Hepatocyte (in vitro differentiated cells): ENCODE measurements at regions not wholly inside any gene's neighbourhood (a gene's known extent, or its start where the extent isn't known, plus 50 kb on each side); places are given as distances from the start of the nearest gene placed in this dataset.

Experiments used
- DNase-seq: peaks from one replicate; pipeline ENCODE4 v3.0.0-alpha.2; 2016; ENCODE audit warnings: low spot score
- H2AFZ ChIP-seq: fragments of 200-600 bp; sonication (generic); 2 replicates; pipeline ENCODE4 v1.6.0; 2016; ENCODE audit warnings: antibody characterized with exemption, mild to moderate bottlenecking
- H3K27ac ChIP-seq: fragments of 200-600 bp; sonication (generic); 2 replicates; pipeline ENCODE4 v1.5.1; 2016; ENCODE audit warnings: mild to moderate bottlenecking
- H3K27me3 ChIP-seq: fragments of 200-600 bp; sonication (generic); 2 replicates; pipeline ENCODE4 v1.6.1; 2016
- H3K36me3 ChIP-seq: fragments of 200-600 bp; sonication (generic); replicated peaks from 2 replicates; pipeline ENCODE4 v1.5.1; 2016; ENCODE audit warnings: low read depth; ENCODE audit not compliant: insufficient read depth
- H3K4me1 ChIP-seq: fragments of 200-600 bp; sonication (generic); 2 replicates; pipeline ENCODE4 v1.5.1; 2016; ENCODE audit warnings: mild to moderate bottlenecking, moderate library complexity; ENCODE audit not compliant: insufficient read depth
- H3K4me2 ChIP-seq: fragments of 200-600 bp; sonication (generic); 2 replicates; pipeline ENCODE4 v1.6.0; 2016
- H3K4me3 ChIP-seq: fragments of 200-600 bp; sonication (generic); 2 replicates; pipeline ENCODE4 v1.5.1; 2016; ENCODE audit warnings: mild to moderate bottlenecking
- H3K79me2 ChIP-seq: fragments of 200-600 bp; sonication (generic); 2 replicates; pipeline ENCODE4 v1.6.0; 2017; ENCODE audit warnings: mild to moderate bottlenecking
- H3K9me2 ChIP-seq: fragments of 200-600 bp; sonication (generic); replicated peaks from 2 replicates; pipeline ENCODE4 v1.6.0; 2017; ENCODE audit warnings: mild to moderate bottlenecking; ENCODE audit not compliant: insufficient read depth
- H3K9me3 ChIP-seq: fragments of 200-600 bp; sonication (generic); 2 replicates; pipeline ENCODE4 v1.5.1; 2016; ENCODE audit warnings: low read depth, mild to moderate bottlenecking
- H4K20me1 ChIP-seq: fragments of 200-600 bp; sonication (generic); 2 replicates; pipeline ENCODE4 v1.6.0; 2016; ENCODE audit warnings: mild to moderate bottlenecking; ENCODE audit not compliant: insufficient read depth, poor library complexity, severe bottlenecking
- EZH2 ChIP-seq: fragments of 200-600 bp; sonication (generic); IDR thresholded peaks from 2 replicates; pipeline ENCODE4 v1.6.1; 2016; ENCODE audit warnings: antibody characterized with exemption, mild to moderate bottlenecking, borderline replicate concordance
- EZH2phosphoT487 ChIP-seq: fragments of 200-600 bp; sonication (generic); IDR thresholded peaks from one replicate; pipeline ENCODE4 v1.6.1; 2018; ENCODE audit warnings: antibody characterized with exemption, mild to moderate bottlenecking, low read depth, moderate library complexity; ENCODE audit not compliant: unreplicated experiment, severe bottlenecking
- WGBS: methylation state at CpG from one replicate; pipeline ENCODE4 v1.1.6; 2016; ENCODE audit warnings: low lambda C conversion rate; ENCODE audit errors: missing lambda C conversion rate; 5-methylcytosine and 5-hydroxymethylcytosine counted together
- TF ChIP-seq, protein P1 (sequence below): fragments of 200-600 bp; sonication (generic); IDR thresholded peaks from 2 replicates; pipeline ENCODE4 v1.5.1; 2016; ENCODE audit warnings: antibody characterized with exemption, mild to moderate bottlenecking; ENCODE audit not compliant: poor library complexity

DNA sequence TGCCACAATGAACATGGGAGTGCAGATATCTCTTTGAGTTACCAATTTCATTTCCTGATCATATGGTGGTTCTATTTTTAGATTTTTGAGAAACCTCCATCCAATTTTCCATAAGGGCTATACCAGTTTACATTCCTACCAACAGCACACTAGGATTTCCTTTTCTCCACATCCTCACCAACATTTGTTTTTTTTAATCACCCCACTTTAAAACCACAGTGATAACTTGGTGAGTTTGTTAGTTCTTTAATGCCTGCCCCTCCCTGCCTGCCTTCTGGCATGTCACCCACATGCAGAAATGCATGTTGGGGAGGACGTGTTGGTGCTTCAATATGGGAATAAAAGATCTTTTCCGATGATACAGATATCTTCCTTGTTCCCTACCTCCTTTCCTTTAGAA, 167.9 kb downstream of the CAND1 start:
- Histone ChIP-seq H2AFZ (no peak overlapping the region), H4K20me1 (no peaks in the 10 kb centered on the region), H3K9me2 (no peaks in the 10 kb centered on the region), H3K27me3 (no peaks in the 10 kb centered on the region), H3K9me3 (no peaks in the 10 kb centered on the region), H3K4me1 (peaks cover 20% of the 10 kb centered on the region), H3K27ac (no peak overlapping the region), H3K4me3 (no peak overlapping the region), H3K4me2 (no peak overlapping the region), H3K36me3 (no peaks in the 10 kb centered on the region), H3K79me2 (no peaks in the 10 kb centered on the region)
- TF ChIP-seq, protein P1, sequence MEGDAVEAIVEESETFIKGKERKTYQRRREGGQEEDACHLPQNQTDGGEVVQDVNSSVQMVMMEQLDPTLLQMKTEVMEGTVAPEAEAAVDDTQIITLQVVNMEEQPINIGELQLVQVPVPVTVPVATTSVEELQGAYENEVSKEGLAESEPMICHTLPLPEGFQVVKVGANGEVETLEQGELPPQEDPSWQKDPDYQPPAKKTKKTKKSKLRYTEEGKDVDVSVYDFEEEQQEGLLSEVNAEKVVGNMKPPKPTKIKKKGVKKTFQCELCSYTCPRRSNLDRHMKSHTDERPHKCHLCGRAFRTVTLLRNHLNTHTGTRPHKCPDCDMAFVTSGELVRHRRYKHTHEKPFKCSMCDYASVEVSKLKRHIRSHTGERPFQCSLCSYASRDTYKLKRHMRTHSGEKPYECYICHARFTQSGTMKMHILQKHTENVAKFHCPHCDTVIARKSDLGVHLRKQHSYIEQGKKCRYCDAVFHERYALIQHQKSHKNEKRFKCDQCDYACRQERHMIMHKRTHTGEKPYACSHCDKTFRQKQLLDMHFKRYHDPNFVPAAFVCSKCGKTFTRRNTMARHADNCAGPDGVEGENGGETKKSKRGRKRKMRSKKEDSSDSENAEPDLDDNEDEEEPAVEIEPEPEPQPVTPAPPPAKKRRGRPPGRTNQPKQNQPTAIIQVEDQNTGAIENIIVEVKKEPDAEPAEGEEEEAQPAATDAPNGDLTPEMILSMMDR, result no peak
- TF ChIP-seq EZH2 (no peak), EZH2phosphoT487 (no peak)
- 84% methylated on average over 2 of the region's 2 CpGs for WGBS
- DNase-seq, result no peak

DNA sequence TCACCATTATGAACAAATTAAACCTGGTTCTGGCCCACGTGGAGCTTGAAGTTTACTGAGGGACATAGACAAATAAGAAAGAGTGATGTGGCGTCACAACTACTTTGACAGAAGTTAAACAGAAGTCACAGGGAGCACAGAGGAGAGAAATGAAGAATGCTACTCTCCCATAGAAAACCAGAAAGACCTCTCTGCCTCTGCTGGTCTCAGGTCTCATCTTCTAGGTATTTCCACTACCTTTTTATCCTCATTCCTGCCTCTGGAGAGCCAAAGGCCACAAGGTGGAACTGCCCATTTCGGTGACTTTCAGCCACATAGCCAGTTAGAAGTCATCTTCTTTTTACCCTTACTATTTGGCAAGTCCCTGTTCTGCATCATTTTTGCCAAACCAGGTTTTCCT, 170.5 kb downstream of the CAND1 start:
- H4K20me1 ChIP-seq, result no peaks in the 10 kb centered on the region
- H3K27me3 ChIP-seq, result no peaks in the 10 kb centered on the region
- H3K27ac ChIP-seq, result no peak overlapping the region
- DNase-seq, result no peak
- TF ChIP-seq, protein P1, result no peak
- no peak for TF ChIP-seq EZH2phosphoT487
- no peak for TF ChIP-seq EZH2
- H3K4me2 ChIP-seq, result no peak overlapping the region
- H3K9me3 ChIP-seq, result no peaks in the 10 kb centered on the region
- H3K36me3 ChIP-seq, result no peaks in the 10 kb centered on the region
- no peaks in the 10 kb centered on the region for H3K9me2 ChIP-seq
- no peak overlapping the region for H3K4me3 ChIP-seq
- H3K4me1 ChIP-seq, result peaks cover 13% of the 10 kb centered on the region
- H2AFZ ChIP-seq, result no peak overlapping the region
- H3K79me2 ChIP-seq, result no peaks in the 10 kb centered on the region
- WGBS, result 84% methylated on average over 3 of the region's 3 CpGs

DNA sequence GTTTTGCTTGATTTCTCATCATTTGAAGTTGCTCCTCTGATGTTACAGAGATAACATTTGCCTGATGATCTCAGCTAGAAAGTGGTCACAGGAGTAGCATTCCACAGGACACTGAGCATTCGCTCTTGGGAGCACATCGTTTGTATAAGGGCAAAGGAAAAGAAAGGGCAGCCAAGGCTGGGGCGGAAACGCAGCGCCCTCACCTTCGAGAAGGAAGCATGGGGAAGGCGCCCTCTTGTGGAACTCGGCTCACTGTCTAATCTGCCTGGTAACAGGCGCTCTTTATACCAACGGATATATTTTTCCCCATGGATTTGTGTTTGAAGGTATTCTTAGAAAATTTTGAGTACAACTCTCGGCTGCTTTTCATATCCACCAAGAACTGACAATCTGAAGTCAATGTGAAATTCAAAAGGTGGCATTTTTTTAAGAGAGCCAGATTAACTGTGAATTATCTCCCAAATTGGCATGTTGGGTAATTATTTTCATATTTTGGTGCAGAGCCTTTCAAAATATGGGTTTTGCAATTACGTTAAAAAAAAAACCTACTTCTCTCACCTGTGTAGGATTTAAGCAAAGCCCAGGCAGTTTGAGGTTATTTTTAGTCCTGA, 172.7 kb downstream of the CAND1 start:
- H3K4me3 ChIP-seq, result no peak overlapping the region
- H3K4me2 ChIP-seq, result peak overlapping the region; percentile 56
- no peaks in the 10 kb centered on the region for H3K9me2 ChIP-seq
- no peaks in the 10 kb centered on the region for H3K27me3 ChIP-seq
- H3K27ac ChIP-seq, result peak overlapping the region; percentile 30
- no peaks in the 10 kb centered on the region for H4K20me1 ChIP-seq
- TF ChIP-seq, protein P1, result peak; percentile 86
- TF ChIP-seq EZH2, result no peak
- TF ChIP-seq EZH2phosphoT487, result no peak
- no peaks in the 10 kb centered on the region for H3K79me2 ChIP-seq
- H2AFZ ChIP-seq, result peak overlapping the region; percentile 51
- 20% methylated on average over 12 of the region's 12 CpGs for WGBS
- DNase-seq, result peak; percentile 91
- no peaks in the 10 kb centered on the region for H3K9me3 ChIP-seq
- no peaks in the 10 kb centered on the region for H3K4me1 ChIP-seq
- H3K36me3 ChIP-seq, result no peaks in the 10 kb centered on the region
